A673 (cell line): ENCODE measurements at regions not wholly inside any gene's neighbourhood (a gene's known extent, or its start where the extent isn't known, plus 50 kb on each side); places are given as distances from the start of the nearest gene placed in this dataset.

ENCODE experiments used
- EZH2 ChIP-seq: fragments of 200-600 bp; sonication (generic); IDR thresholded peaks from 2 replicates; pipeline ENCODE4 v1.6.1; 2017; ENCODE audit warnings: borderline replicate concordance, low read depth, mild to moderate bottlenecking, mixed read lengths, antibody characterized with exemption, low read length; ENCODE audit not compliant: poor library complexity, severe bottlenecking
- TF ChIP-seq, protein P1 (sequence below): fragments of 300-800, 200-600 bp; sonication (generic); conservative IDR thresholded peaks from 2 replicates; pipeline ENCODE4 v1.5.1; 2017; ENCODE audit warnings: low read depth, mild to moderate bottlenecking, antibody characterized with exemption, low read length, moderate library complexity, mixed read lengths

DNA sequence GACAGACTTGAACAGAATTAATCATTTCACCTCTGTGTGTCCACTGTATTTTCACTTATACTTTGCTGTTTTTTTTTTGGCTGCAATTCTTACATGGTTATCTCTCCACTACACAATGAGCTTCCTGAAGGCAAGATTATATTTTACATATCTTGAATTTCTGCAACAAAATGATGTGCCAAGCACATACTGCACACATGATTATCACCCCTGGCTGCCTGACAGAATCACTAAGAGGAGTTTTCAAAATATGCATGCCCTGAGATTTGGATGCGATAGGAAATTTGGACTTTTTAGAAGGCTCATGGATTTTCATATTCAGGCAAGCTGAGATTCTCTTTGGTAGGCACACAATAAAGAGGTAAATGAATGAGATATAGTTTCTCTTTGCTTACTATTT, 1162.1 kb upstream of the IGFBP7 start:
- TF ChIP-seq EZH2: no peak
- TF ChIP-seq, protein P1, sequence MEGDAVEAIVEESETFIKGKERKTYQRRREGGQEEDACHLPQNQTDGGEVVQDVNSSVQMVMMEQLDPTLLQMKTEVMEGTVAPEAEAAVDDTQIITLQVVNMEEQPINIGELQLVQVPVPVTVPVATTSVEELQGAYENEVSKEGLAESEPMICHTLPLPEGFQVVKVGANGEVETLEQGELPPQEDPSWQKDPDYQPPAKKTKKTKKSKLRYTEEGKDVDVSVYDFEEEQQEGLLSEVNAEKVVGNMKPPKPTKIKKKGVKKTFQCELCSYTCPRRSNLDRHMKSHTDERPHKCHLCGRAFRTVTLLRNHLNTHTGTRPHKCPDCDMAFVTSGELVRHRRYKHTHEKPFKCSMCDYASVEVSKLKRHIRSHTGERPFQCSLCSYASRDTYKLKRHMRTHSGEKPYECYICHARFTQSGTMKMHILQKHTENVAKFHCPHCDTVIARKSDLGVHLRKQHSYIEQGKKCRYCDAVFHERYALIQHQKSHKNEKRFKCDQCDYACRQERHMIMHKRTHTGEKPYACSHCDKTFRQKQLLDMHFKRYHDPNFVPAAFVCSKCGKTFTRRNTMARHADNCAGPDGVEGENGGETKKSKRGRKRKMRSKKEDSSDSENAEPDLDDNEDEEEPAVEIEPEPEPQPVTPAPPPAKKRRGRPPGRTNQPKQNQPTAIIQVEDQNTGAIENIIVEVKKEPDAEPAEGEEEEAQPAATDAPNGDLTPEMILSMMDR: no peak
